Stimulated activated CD4-positive, alpha-beta T cell treated with anti-CD3 and anti-CD28 coated beads, Interleukin-12 subunit alpha, Interleukin-12 subunit beta, amount 100 ng/mL, for 48 hours (primary cell): ENCODE measurements at regions not wholly inside any gene's neighbourhood (a gene's known extent, or its start where the extent isn't known, plus 50 kb on each side); places are given as distances from the start of the nearest gene placed in this dataset.
A peak's percentile ranks its signal among the peaks of the same experiment; 100 is the strongest.
"Not testable (repeated sequence)": the region's sequence is repeated elsewhere in the genome, so short reads cannot be mapped to it uniquely, and the experiment has no call there.

Experiments used
- DNase-seq, 3 donors: peaks; one replicate each; pipeline ENCODE4 v3.0.0-alpha.2; 2020; ENCODE audit warnings: low read depth in 2 of 3, low spot score in 1 of 3

GRCh38 chr3:195974281-195974680, 65.9 kb upstream of the TNK2 start:
- DNase-seq, result not testable (repeated sequence)

GRCh38 chr3:195970873-195971272, 62.5 kb upstream of the TNK2 start:
- not testable (repeated sequence) for DNase-seq

GRCh38 chr3:195969838-195970776, 61.8 kb upstream of the TNK2 start:
- not testable (repeated sequence) for DNase-seq

DNA sequence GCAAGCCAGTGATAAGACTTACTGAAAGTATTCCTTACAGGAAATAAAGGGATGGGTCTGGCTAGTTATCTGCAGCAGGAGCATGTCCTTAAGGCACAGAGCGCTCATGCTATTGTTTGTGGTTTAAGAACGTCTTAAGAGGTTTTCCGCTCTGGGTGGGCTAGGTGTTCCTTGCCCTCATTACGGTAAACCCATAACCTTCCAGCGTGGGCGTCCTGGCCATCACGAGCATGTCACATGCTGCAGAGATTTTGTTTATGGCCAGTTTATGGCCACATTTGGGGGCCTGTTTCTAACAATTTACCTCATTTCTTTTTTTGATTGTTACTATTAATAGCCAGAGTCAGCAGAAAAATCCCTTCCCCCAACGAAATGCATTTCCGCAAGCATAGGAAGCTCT, 61.0 kb upstream of the TNK2 start:
- DNase-seq, result not testable (repeated sequence)

GRCh38 chr3:195968104-195968503, 59.8 kb upstream of the TNK2 start:
- not testable (repeated sequence) for DNase-seq

- not testable (repeated sequence) for DNase-seq
Observed at GRCh38 chr3:195967387-195967720, 59.0 kb upstream of the TNK2 start.

DNA sequence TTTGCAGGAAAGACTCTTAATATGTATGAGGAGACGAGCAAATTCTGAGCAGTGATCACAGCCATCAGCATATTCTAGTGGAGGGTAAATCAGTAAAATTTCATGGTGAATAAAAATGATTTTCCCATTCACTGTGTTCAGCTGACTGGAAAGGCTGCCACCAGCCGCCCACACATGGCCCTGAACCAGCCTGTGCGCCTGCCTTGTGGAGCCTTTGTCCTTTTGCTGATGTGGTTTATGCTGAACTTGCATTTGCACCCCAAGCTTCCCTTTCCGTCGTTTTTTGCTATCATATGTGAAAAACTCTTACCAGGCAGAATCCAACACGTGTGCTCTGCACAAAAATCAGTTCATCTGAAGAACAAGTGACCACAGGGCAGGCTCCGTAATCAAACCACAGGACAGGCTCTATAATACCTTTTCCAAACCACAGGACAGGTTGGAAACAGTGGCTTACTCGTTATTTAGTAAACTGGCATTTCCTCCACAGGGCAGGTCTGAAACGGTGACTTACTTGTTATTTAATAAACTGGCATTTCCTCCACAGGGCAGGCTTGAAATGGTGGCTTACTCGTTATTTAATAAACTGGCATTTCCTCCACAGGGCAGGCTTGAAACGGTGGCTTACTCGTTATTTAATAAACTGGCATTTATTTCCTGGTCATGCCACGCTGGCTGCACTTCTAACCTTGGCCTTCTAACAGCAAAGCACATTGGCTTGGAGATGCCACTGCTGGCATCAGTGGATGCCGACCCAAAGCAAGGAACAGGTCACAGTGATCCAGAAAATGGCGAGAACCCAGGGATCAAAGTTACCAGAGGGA, 58.4 kb upstream of the TNK2 start:
- not testable (repeated sequence) for DNase-seq

GRCh38 chr3:195965217-195965616, 56.9 kb upstream of the TNK2 start:
- DNase-seq, result not testable (repeated sequence)

DNA sequence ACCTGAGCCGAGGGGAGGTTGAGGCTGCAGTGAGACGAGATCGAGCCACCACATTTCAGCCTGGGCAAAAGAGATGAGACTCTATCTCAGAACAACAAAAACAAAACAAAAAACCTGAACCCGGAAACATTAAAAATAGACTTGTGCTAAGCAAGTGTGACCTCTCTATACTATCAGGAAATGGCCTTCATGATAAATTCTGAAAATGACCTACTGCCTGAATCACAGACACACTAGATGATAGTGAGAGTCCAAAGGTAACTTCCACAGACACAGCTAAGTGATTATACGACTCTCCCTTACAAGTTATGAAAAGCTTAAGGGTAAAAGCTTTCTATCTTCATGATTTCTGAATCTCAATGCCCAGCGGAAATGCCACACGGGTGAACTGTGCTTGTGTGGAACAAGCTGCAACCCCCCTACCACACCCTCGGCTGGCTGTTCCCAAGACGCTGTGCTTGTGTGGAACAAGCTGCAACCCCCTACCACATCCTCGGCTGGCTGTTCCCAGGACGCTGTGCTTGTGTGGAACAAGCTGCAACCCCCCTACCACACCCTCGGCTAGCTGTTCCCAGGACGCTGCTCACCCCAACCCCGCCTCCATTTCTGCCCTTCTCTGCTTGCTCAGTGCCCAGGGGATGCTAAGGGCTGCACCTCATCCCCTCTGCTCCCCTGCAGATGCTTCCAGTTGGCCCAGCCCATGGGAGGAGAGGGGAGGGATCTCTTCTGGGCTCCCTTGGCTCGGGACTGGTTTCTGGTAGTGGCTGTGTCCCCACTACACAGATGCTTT, 56.2 kb upstream of the TNK2 start:
- DNase-seq, result not testable (repeated sequence)

DNA sequence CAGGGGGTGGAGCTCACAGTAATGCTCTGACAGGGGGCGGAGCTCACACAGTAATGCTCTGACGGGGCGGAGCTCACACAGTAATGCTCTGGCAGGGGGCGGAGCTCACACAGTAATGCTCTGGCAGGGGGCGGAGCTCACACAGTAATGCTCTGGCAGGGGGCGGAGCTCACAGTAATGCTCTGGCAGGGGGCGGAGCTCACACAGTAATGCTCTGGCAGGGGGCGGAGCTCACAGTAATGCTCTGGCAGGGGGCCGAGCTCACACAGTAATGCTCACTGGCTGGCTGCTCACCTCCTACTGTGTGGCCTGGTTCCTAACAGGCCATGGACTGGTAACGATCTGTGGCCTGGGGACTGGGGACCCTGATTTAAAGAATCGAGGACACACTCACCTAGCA, 53.9 kb upstream of the TNK2 start:
- DNase-seq, result not testable (repeated sequence)

DNA sequence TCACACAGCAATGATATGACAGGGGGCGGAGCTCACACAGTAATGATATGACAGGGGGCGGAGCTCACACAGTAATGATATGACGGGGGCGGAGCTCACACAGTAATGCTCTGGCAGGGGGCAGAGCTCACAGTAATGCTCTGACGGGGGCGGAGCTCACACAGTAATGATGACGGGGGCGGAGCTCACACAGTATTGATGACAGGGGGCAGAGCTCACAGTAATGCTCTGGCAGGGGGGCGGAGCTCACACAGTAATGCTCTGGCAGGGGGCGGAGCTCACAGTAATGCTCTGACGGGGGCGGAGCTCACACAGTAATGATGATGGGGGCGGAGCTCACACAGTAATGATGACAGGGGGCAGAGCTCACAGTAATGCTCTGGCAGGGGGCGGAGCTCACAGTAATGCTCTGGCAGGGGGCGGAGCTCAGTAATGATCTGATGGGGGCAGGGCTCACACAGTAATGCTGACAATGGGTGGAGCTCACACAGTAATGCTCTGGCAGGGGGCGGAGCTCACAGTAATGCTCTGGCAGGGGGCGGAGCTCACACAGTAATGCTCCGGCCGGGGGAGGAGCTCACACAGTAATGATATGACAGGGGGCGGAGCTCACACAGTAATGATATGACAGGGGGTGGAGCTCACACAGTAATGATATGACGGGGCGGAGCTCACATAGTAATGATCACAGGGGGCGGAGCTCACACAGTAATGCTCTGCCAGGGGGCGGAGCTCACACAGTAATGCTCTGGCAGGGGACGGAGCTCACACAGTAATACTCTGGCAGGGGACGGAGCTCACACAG, 52.8 kb upstream of the TNK2 start:
- DNase-seq, result peak in 2 of 3 donors; percentile 40 to 42

DNA sequence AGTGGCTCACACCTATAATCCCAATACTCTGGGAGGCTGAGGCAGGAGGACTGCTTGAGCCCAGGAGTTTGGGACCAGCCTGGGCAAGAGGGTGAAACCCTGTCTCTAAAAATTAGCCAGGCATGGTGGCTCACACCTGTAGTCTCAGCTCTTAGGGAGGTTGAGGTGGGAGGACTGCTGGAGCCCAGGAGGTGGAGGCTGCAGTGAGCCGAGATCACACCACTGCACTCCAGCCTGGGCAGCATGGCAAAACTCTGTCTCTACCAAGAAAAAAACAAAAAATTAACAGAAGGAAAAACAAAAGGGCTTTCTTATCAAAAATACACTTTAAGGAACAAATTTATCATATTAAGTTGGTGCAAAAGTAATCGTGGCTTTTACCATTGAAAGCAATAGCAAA, 51.8 kb upstream of the TNK2 start:
- not testable (repeated sequence) for DNase-seq

DNA sequence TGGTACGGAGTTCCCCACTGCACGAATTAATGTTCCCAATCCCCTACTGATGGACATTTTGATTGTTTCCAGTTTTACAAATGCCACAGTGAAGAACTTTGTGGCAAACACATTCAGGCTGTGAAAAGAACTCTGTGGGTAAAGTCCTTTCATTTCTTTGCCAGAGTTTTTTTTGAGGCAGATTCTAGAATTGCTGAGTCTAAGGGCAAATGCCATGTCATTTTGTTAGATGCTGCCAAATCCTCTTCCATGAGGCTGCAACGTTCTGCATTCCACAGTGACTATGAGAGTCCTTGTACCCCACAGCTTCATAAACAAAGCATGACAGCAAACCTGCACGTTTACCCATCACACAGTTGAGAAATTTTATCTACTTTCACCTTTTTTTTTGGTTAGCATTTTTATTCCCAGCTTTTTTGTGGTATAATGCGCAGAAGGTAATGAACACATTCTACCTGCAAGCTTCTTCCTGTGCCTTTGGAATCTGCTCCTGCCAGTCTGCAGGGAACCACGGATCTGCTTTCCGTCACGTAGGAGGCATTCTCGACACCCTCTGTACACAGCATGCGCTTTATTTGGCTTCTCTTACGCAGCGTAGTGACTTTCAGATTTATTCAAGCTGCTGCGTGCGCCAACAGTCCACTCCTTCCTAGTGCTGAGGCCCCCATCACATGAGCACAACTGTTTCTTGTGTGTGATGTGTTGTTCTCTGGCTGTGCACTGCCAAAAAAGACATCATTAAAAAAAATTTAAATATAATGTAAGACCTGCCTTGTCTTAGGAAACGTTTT, 51.2 kb upstream of the TNK2 start:
- not testable (repeated sequence) for DNase-seq

- not testable (repeated sequence) for DNase-seq
Observed at GRCh38 chr3:195958736-195959135, 50.4 kb upstream of the TNK2 start.
